ENCODE measurements at regions not wholly inside any gene's neighbourhood (a gene's known extent, or its start where the extent isn't known, plus 50 kb on each side); places are given as distances from the start of the nearest gene placed in this dataset.

DNA sequence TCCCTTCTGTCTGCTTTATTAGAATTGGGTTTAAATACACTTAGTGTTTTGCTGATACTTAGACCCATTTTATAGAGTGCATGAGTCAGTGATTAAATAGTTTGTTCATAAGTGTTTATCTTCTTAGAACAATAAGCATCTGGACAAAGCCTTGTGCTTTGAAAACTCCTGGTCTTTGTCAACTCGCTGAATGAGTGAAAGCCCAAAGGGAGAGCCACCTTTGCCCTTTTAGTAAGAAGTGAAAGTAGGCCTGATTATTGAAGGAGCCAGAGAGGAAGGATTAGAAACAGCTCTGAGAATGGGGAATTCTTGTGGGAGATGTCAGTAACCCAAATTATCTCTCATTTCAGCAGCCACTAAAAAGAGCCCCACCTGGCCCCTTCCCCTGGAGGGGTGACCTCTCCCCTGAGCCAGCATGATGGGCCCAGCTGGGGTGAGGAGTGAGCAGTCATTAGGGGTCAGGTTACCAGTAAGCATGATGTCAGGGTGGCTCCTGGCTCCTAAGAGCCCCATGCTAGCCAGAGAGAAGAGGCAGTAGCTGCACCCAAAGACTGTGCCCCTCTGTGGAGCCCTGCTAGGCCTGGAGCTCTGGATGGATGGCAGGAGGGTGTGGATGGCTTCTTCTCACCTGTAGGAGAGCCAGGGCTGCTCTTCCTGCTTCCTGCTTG lies 125.1 kb upstream of the E2F8 start:
- H3K9me2 ChIP-seq (ENCODE audit: insufficient read depth, low read length) = no peaks in the 10 kb centered on the region
- H4K20me1 ChIP-seq (ENCODE audit: insufficient read depth) = no peaks in the 10 kb centered on the region
- H2AFZ ChIP-seq (ENCODE audit: low read depth, low read length) = no peak overlapping the region
- no peaks in the 10 kb centered on the region for H3K79me2 ChIP-seq (replicated peaks; ENCODE audit: insufficient read depth, low read length)
- no peaks in the 10 kb centered on the region for H3K36me3 ChIP-seq (ENCODE audit: insufficient read depth, low read length)
- no peaks in the 10 kb centered on the region for H3K27me3 ChIP-seq (ENCODE audit: insufficient read depth, low read depth, low read length)
- H3K4me3 ChIP-seq (ENCODE audit: low read length) = no peak overlapping the region
- H3F3A ChIP-seq (ENCODE audit: insufficient read depth, low read length, poor library complexity, severe bottlenecking) = no peaks in the 10 kb centered on the region
- no peak overlapping the region for H3K9ac ChIP-seq (ENCODE audit: low read length)
- no peaks in the 10 kb centered on the region for H3K9me3 ChIP-seq (ENCODE audit: low read length)
- no peak overlapping the region for H3K4me2 ChIP-seq (ENCODE audit: low read length)
- TF ChIP-seq, protein P1, sequence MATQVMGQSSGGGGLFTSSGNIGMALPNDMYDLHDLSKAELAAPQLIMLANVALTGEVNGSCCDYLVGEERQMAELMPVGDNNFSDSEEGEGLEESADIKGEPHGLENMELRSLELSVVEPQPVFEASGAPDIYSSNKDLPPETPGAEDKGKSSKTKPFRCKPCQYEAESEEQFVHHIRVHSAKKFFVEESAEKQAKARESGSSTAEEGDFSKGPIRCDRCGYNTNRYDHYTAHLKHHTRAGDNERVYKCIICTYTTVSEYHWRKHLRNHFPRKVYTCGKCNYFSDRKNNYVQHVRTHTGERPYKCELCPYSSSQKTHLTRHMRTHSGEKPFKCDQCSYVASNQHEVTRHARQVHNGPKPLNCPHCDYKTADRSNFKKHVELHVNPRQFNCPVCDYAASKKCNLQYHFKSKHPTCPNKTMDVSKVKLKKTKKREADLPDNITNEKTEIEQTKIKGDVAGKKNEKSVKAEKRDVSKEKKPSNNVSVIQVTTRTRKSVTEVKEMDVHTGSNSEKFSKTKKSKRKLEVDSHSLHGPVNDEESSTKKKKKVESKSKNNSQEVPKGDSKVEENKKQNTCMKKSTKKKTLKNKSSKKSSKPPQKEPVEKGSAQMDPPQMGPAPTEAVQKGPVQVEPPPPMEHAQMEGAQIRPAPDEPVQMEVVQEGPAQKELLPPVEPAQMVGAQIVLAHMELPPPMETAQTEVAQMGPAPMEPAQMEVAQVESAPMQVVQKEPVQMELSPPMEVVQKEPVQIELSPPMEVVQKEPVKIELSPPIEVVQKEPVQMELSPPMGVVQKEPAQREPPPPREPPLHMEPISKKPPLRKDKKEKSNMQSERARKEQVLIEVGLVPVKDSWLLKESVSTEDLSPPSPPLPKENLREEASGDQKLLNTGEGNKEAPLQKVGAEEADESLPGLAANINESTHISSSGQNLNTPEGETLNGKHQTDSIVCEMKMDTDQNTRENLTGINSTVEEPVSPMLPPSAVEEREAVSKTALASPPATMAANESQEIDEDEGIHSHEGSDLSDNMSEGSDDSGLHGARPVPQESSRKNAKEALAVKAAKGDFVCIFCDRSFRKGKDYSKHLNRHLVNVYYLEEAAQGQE (IDR thresholded peaks at IDR 0.05; ENCODE audit: borderline replicate concordance) = no peak
- TF ChIP-seq POLR2AphosphoS5 (IDR thresholded peaks at IDR 0.05) = no peak
- TF ChIP-seq, protein P2, sequence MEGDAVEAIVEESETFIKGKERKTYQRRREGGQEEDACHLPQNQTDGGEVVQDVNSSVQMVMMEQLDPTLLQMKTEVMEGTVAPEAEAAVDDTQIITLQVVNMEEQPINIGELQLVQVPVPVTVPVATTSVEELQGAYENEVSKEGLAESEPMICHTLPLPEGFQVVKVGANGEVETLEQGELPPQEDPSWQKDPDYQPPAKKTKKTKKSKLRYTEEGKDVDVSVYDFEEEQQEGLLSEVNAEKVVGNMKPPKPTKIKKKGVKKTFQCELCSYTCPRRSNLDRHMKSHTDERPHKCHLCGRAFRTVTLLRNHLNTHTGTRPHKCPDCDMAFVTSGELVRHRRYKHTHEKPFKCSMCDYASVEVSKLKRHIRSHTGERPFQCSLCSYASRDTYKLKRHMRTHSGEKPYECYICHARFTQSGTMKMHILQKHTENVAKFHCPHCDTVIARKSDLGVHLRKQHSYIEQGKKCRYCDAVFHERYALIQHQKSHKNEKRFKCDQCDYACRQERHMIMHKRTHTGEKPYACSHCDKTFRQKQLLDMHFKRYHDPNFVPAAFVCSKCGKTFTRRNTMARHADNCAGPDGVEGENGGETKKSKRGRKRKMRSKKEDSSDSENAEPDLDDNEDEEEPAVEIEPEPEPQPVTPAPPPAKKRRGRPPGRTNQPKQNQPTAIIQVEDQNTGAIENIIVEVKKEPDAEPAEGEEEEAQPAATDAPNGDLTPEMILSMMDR (IDR thresholded peaks at IDR 0.05; ENCODE audit: poor library complexity, severe bottlenecking) = no peak
- TF ChIP-seq RAD21 (conservative IDR thresholded peaks at IDR 0.05) = no peak
- TF ChIP-seq EP300 (conservative IDR thresholded peaks at IDR 0.05; ENCODE audit: poor library complexity, severe bottlenecking) = no peak
- TF ChIP-seq MXI1 (conservative IDR thresholded peaks at IDR 0.05; ENCODE audit: poor library complexity, severe bottlenecking) = no peak
- TF ChIP-seq SMC3 (conservative IDR thresholded peaks at IDR 0.05; ENCODE audit: poor library complexity) = no peak
- TF ChIP-seq TAF1 (IDR thresholded peaks at IDR 0.05; ENCODE audit: low read depth) = no peak
- TF ChIP-seq EZH2 (IDR thresholded peaks at IDR 0.05; ENCODE audit: borderline replicate concordance, insufficient read depth, low read length, poor library complexity, severe bottlenecking) = no peak
- no peak overlapping the region for H3K27ac ChIP-seq (ENCODE audit: low read length)

DNA sequence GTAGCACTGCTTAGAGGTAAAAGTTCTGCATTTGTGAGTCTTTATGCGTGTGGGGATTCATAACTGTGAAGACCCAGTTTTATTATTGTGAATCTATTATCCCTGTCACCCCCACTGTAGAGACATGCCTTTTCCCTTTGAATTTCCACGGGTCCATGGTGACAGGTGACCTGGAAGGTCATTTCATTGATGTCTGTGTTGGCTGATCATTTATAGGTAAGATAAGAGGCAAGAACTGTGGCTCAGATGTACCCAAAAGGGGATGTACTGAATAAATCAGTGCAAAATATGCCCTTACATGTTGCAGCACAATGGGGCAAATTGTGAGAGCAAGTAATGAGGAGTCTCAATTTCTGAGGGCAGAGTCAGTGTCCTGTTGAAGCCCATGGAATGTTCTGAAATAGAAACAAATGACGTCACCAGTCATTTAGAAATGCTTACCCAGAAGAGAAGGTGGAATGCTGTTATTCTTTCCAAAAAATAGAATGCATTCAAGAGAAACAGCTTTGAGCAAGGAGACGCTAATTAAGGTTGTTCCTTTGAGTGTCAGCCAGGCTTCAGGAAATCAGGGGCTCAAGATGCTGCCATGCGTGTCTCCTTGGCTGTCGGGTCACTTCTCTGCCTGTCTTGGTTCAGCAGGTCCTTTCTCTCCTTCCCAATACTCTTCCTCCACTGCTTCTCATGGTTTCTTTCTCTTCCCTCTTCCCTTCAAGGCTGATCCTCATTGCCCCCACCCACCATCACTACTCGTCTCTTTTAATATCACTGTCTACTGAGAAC lies 118.7 kb upstream of the E2F8 start:
- TF ChIP-seq TAF1 (IDR thresholded peaks at IDR 0.05; ENCODE audit: low read depth) (no peak), RAD21 (conservative IDR thresholded peaks at IDR 0.05) (no peak), EP300 (conservative IDR thresholded peaks at IDR 0.05; ENCODE audit: poor library complexity, severe bottlenecking) (no peak), EZH2 (IDR thresholded peaks at IDR 0.05; ENCODE audit: borderline replicate concordance, insufficient read depth, low read length, poor library complexity, severe bottlenecking) (no peak), SMC3 (conservative IDR thresholded peaks at IDR 0.05; ENCODE audit: poor library complexity) (no peak), POLR2AphosphoS5 (IDR thresholded peaks at IDR 0.05) (no peak), MXI1 (conservative IDR thresholded peaks at IDR 0.05; ENCODE audit: poor library complexity, severe bottlenecking) (no peak)
- TF ChIP-seq, protein P2 (IDR thresholded peaks at IDR 0.05; ENCODE audit: poor library complexity, severe bottlenecking) = no peak
- TF ChIP-seq, protein P1 (IDR thresholded peaks at IDR 0.05; ENCODE audit: borderline replicate concordance) = no peak
- no peak overlapping the region for H3K4me2 ChIP-seq (ENCODE audit: low read length)

More for the DNA sequence above, 118.7 kb upstream of the E2F8 start:
- Histone ChIP-seq H3K27me3 (ENCODE audit: insufficient read depth, low read depth, low read length) (no peaks in the 10 kb centered on the region), H3K9me2 (ENCODE audit: insufficient read depth, low read length) (no peaks in the 10 kb centered on the region), H3K9me3 (ENCODE audit: low read length) (no peaks in the 10 kb centered on the region), H3F3A (ENCODE audit: insufficient read depth, low read length, poor library complexity, severe bottlenecking) (no peaks in the 10 kb centered on the region), H3K27ac (ENCODE audit: low read length) (no peak overlapping the region), H3K9ac (ENCODE audit: low read length) (no peak overlapping the region), H2AFZ (ENCODE audit: low read depth, low read length) (no peak overlapping the region), H4K20me1 (ENCODE audit: insufficient read depth) (no peaks in the 10 kb centered on the region), H3K4me3 (ENCODE audit: low read length) (no peak overlapping the region), H3K79me2 (replicated peaks; ENCODE audit: insufficient read depth, low read length) (no peaks in the 10 kb centered on the region), H3K36me3 (ENCODE audit: insufficient read depth, low read length) (no peaks in the 10 kb centered on the region)

Measured in neural cell (in vitro differentiated cells).